ENCODE measurements at regions not wholly inside any gene's neighbourhood (a gene's known extent, or its start where the extent isn't known, plus 50 kb on each side); places are given as distances from the start of the nearest gene placed in this dataset.
"Not testable (repeated sequence)": the region's sequence is repeated elsewhere in the genome, so short reads cannot be mapped to it uniquely, and the experiment has no call there.

DNA sequence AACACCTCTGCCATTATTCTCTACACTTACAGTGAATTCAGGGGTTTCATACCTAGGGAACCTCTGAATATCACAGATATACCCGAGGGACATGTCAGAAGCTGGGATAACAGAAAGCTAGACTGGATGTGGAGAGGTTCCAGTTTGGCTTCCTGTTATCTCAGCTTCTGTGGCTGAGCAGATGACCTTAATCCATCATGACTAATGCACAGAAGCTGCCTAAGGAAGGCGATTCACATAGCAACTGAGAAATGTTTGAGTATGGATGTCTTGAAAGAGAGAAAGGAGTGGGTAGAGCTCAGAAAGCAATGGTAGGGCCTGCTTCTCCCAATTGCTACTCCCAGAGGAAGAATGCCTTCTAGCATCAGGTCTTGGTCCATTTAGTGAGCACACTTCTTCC, 187.6 kb downstream of the RMST start:
- Histone ChIP-seq H3K9ac (ENCODE audit: low read length) (no peak overlapping the region), H3K9me3 (ENCODE audit: low read length) (no peaks in the 10 kb centered on the region), H3K27ac (ENCODE audit: low read length) (no peak overlapping the region), H4K20me1 (ENCODE audit: insufficient read depth) (no peaks in the 10 kb centered on the region), H3K4me3 (ENCODE audit: low read length) (no peak overlapping the region), H3K27me3 (ENCODE audit: insufficient read depth, low read depth, low read length) (no peaks in the 10 kb centered on the region), H3K36me3 (ENCODE audit: insufficient read depth, low read length) (no peaks in the 10 kb centered on the region), H3F3A (ENCODE audit: insufficient read depth, low read length, poor library complexity, severe bottlenecking) (no peaks in the 10 kb centered on the region), H3K4me2 (ENCODE audit: low read length) (no peak overlapping the region), H2AFZ (ENCODE audit: low read depth, low read length) (no peak overlapping the region), H3K79me2 (replicated peaks; ENCODE audit: insufficient read depth, low read length) (no peaks in the 10 kb centered on the region), H3K9me2 (ENCODE audit: insufficient read depth, low read length) (no peaks in the 10 kb centered on the region)
- TF ChIP-seq RAD21 (conservative IDR thresholded peaks at IDR 0.05) (no peak), EP300 (conservative IDR thresholded peaks at IDR 0.05; ENCODE audit: poor library complexity, severe bottlenecking) (no peak), TAF1 (IDR thresholded peaks at IDR 0.05; ENCODE audit: low read depth) (no peak), SMC3 (conservative IDR thresholded peaks at IDR 0.05; ENCODE audit: poor library complexity) (no peak), MXI1 (conservative IDR thresholded peaks at IDR 0.05; ENCODE audit: poor library complexity, severe bottlenecking) (no peak), POLR2AphosphoS5 (IDR thresholded peaks at IDR 0.05) (no peak)
- TF ChIP-seq, protein P1, sequence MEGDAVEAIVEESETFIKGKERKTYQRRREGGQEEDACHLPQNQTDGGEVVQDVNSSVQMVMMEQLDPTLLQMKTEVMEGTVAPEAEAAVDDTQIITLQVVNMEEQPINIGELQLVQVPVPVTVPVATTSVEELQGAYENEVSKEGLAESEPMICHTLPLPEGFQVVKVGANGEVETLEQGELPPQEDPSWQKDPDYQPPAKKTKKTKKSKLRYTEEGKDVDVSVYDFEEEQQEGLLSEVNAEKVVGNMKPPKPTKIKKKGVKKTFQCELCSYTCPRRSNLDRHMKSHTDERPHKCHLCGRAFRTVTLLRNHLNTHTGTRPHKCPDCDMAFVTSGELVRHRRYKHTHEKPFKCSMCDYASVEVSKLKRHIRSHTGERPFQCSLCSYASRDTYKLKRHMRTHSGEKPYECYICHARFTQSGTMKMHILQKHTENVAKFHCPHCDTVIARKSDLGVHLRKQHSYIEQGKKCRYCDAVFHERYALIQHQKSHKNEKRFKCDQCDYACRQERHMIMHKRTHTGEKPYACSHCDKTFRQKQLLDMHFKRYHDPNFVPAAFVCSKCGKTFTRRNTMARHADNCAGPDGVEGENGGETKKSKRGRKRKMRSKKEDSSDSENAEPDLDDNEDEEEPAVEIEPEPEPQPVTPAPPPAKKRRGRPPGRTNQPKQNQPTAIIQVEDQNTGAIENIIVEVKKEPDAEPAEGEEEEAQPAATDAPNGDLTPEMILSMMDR (IDR thresholded peaks at IDR 0.05; ENCODE audit: poor library complexity, severe bottlenecking), result no peak

DNA sequence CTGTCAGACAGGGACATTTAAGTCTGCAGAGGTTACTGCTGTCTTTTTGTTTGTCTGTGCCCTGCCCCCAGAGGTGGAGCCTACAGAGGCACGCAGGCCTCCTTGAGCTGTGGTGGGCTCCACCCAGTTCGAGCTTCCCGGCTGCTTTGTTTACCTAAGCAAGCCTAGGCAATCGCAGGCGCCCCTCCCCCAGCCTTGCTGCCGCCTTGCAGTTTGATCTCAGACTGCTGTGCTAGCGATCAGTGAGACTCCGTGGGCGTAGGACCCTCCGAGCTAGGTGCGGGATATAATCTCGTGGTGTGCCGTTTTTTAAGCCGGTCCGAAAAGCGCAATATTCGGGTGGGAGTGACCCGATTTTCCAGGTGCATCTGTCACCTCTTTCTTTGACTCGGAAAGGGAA, 193.9 kb downstream of the RMST start:
- not testable (repeated sequence) for H3K27me3 ChIP-seq (ENCODE audit: insufficient read depth, low read depth, low read length); H3K79me2 ChIP-seq (replicated peaks; ENCODE audit: insufficient read depth, low read length); H3K27ac ChIP-seq (ENCODE audit: low read length); H4K20me1 ChIP-seq (ENCODE audit: insufficient read depth); H3K9me3 ChIP-seq (ENCODE audit: low read length); H3K4me2 ChIP-seq (ENCODE audit: low read length); H3K9ac ChIP-seq (ENCODE audit: low read length); H2AFZ ChIP-seq (ENCODE audit: low read depth, low read length); H3K9me2 ChIP-seq (ENCODE audit: insufficient read depth, low read length); H3K4me3 ChIP-seq (ENCODE audit: low read length); H3F3A ChIP-seq (ENCODE audit: insufficient read depth, low read length, poor library complexity, severe bottlenecking); H3K36me3 ChIP-seq (ENCODE audit: insufficient read depth, low read length)

DNA sequence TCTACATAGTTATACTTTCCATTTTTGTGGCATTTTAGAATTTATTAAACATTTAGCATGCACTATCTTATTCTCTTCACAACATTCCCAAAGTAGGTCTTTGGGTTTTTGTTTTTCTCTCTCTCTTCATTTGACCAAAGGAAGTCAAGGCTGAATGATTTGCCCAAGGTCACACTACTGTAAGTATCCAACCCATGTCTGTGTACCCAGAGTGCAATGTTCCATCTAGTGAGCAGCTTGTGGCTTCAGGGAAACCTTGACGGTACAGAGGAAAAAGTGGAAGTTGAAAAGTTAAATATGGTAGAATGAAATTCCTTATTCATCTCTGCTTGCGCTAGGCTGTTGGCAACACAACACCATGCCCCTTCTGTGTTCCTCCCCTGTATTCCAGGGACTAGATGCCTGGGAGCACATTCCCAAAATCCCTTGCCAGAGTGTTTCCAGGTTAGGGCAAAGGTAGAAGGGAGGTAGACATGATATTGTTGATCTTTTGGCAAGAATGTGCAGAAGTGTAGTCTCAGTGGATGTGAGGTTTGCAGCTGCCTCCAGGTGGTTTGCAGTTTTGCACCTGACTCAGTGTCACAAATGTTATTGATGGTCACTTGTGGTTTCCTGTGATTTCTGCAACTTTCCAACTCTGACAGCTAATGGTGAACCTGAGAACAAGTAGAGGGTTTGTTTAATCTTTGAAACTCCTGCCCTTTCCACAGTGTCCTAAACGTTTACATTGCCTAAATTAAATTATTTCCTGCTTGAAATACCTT, 196.7 kb downstream of the RMST start:
- no peak overlapping the region for H3K4me2 ChIP-seq (ENCODE audit: low read length)
- H3K9me3 ChIP-seq (ENCODE audit: low read length), result no peaks in the 10 kb centered on the region
- TF ChIP-seq RAD21 (conservative IDR thresholded peaks at IDR 0.05) (no peak), MXI1 (conservative IDR thresholded peaks at IDR 0.05; ENCODE audit: poor library complexity, severe bottlenecking) (no peak), POLR2AphosphoS5 (IDR thresholded peaks at IDR 0.05) (no peak), EZH2 (IDR thresholded peaks at IDR 0.05; ENCODE audit: borderline replicate concordance, insufficient read depth, low read length, poor library complexity, severe bottlenecking) (no peak), SMC3 (conservative IDR thresholded peaks at IDR 0.05; ENCODE audit: poor library complexity) (no peak)
- TF ChIP-seq, protein P1 (IDR thresholded peaks at IDR 0.05; ENCODE audit: poor library complexity, severe bottlenecking), result no peak
- TF ChIP-seq, protein P2, sequence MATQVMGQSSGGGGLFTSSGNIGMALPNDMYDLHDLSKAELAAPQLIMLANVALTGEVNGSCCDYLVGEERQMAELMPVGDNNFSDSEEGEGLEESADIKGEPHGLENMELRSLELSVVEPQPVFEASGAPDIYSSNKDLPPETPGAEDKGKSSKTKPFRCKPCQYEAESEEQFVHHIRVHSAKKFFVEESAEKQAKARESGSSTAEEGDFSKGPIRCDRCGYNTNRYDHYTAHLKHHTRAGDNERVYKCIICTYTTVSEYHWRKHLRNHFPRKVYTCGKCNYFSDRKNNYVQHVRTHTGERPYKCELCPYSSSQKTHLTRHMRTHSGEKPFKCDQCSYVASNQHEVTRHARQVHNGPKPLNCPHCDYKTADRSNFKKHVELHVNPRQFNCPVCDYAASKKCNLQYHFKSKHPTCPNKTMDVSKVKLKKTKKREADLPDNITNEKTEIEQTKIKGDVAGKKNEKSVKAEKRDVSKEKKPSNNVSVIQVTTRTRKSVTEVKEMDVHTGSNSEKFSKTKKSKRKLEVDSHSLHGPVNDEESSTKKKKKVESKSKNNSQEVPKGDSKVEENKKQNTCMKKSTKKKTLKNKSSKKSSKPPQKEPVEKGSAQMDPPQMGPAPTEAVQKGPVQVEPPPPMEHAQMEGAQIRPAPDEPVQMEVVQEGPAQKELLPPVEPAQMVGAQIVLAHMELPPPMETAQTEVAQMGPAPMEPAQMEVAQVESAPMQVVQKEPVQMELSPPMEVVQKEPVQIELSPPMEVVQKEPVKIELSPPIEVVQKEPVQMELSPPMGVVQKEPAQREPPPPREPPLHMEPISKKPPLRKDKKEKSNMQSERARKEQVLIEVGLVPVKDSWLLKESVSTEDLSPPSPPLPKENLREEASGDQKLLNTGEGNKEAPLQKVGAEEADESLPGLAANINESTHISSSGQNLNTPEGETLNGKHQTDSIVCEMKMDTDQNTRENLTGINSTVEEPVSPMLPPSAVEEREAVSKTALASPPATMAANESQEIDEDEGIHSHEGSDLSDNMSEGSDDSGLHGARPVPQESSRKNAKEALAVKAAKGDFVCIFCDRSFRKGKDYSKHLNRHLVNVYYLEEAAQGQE (IDR thresholded peaks at IDR 0.05; ENCODE audit: borderline replicate concordance), result no peak
- no peaks in the 10 kb centered on the region for H3K79me2 ChIP-seq (replicated peaks; ENCODE audit: insufficient read depth, low read length)
- H3K4me3 ChIP-seq (ENCODE audit: low read length), result no peak overlapping the region
- H3K9ac ChIP-seq (ENCODE audit: low read length), result no peak overlapping the region
- no peaks in the 10 kb centered on the region for H3F3A ChIP-seq (ENCODE audit: insufficient read depth, low read length, poor library complexity, severe bottlenecking)
- H3K27ac ChIP-seq (ENCODE audit: low read length), result no peak overlapping the region
- no peaks in the 10 kb centered on the region for H3K9me2 ChIP-seq (ENCODE audit: insufficient read depth, low read length)
- H3K27me3 ChIP-seq (ENCODE audit: insufficient read depth, low read depth, low read length), result no peaks in the 10 kb centered on the region
- H4K20me1 ChIP-seq (ENCODE audit: insufficient read depth), result no peaks in the 10 kb centered on the region
- H3K36me3 ChIP-seq (ENCODE audit: insufficient read depth, low read length), result no peaks in the 10 kb centered on the region
- no peak overlapping the region for H2AFZ ChIP-seq (ENCODE audit: low read depth, low read length)

Data from neural cell (in vitro differentiated cells).